GM12864 (cell line): ENCODE measurements at regions not wholly inside any gene's neighbourhood (a gene's known extent, or its start where the extent isn't known, plus 50 kb on each side); places are given as distances from the start of the nearest gene placed in this dataset.
"Not testable (repeated sequence)": the region's sequence is repeated elsewhere in the genome, so short reads cannot be mapped to it uniquely, and the experiment has no call there.

ENCODE experiments used
- DNase-seq: peaks from one replicate; pipeline ENCODE4 v3.0.0-alpha.2; 2011; ENCODE audit warnings: low read depth
- H3K4me3 ChIP-seq: 2 replicates; pipeline ENCODE4 v1.5.1; 2011; ENCODE audit warnings: mild to moderate bottlenecking, low read depth, low read length, control low read depth
- TF ChIP-seq, protein P1 (sequence below): IDR thresholded peaks from 2 replicates; pipeline ENCODE4 v1.5.1; 2011; ENCODE audit warnings: low read depth, mild to moderate bottlenecking, moderate library complexity, low read length, control low read depth, inconsistent platforms; ENCODE audit errors: missing control alignments

DNA sequence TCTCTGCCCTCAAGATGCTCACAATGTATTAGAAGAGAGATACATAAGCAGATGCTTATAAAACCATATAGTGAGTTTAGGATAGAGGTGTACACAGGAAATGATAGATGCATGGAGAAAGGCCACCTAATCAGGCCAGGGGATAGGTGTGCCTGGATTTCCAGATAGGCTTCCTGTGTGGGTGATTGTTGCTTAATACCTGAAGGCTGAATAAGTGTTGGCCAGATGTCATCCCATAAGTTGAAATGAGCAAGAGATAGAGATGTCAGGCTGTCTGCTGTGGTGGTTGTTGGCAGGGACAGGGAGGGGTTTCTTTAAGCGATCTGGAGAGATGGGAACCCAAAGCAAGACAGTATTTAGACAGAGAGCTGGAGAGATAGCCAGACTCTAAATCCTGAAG, 109.8 kb upstream of the SGK1 start:
- no peak overlapping the region for H3K4me3 ChIP-seq
- TF ChIP-seq, protein P1, sequence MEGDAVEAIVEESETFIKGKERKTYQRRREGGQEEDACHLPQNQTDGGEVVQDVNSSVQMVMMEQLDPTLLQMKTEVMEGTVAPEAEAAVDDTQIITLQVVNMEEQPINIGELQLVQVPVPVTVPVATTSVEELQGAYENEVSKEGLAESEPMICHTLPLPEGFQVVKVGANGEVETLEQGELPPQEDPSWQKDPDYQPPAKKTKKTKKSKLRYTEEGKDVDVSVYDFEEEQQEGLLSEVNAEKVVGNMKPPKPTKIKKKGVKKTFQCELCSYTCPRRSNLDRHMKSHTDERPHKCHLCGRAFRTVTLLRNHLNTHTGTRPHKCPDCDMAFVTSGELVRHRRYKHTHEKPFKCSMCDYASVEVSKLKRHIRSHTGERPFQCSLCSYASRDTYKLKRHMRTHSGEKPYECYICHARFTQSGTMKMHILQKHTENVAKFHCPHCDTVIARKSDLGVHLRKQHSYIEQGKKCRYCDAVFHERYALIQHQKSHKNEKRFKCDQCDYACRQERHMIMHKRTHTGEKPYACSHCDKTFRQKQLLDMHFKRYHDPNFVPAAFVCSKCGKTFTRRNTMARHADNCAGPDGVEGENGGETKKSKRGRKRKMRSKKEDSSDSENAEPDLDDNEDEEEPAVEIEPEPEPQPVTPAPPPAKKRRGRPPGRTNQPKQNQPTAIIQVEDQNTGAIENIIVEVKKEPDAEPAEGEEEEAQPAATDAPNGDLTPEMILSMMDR = no peak
- no peak for DNase-seq

DNA sequence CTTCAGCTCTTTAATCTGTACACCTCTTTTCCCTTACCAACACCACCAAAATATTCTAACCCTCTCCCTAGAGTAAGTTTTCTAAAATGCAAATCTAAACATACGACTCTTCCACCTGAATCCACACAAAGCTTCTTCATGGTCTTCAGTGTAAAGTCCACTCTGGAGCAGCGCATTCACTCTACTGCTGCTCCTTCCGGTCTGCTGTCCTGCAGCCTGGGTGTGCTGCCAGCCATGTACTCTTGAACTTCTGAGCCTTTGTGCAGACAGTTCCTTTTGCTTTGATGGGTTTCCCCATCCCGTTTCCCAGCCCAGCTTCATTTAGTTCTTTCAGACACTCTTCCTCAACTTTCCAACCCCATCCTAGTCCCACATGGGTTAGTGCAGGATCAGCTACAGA, 108.7 kb upstream of the SGK1 start:
- TF ChIP-seq, protein P1 = no peak
- no peak for DNase-seq

DNA sequence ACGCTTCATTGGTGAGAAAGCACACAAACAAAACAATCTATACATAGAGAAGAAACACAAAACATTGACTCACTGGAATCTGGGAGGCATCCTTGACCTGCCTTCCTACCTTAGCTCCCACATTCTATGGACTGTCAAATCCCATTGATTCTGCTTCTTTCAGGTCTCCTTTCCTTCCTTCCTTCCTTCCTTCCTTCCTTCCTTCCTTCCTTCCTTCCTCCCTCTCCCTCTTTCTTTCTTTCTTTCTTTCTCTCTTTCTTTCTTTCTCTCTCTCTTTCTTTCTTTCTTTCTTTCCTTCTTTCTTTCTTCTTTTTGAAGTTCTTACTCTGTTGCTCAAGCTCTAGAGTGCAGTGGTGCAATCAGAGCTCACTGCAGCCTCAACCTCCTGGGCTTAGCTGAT, 108.0 kb upstream of the SGK1 start:
- DNase-seq, H3K4me3 ChIP-seq: not testable (repeated sequence)

More for the DNA sequence above, 108.7 kb upstream of the SGK1 start:
- no peak overlapping the region for H3K4me3 ChIP-seq

DNA sequence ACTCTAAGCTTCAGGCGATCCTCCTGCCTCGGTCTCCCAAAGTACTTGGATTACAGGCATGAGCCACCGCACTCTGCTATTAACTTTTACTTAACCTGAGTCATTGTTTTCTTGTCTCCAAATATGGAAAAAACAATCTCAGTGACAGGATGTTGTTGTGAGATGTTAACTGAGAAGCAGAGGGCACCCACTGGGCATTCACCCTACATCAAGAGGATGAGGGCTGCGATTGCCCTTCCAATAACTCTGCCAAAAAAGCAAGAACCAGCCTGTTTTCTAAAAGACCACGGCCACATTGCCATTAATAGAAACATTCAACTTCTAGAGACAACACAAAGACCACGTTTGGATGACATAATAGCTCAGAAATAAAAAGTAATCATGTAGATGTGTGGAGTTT, 107.6 kb upstream of the SGK1 start:
- DNase-seq = no peak
- TF ChIP-seq, protein P1 = no peak

DNA sequence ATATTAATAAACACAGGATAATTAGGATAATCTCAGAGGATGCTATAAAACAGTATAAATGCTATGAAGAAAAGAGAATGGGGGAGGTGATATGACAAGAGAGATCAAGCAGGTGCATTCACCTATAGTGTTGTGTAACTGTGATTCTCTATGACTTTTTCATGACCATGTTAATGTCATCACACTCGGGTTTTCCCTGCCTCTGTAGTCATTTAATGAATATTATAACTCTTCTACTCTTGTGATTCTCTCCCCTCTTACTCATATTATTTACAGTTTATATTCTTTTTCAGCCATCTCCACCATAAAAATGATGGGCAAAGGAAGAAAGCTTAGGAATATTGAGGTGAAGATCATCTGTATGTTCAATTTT, 106.9 kb upstream of the SGK1 start:
- TF ChIP-seq, protein P1 = no peak
- no peak overlapping the region for H3K4me3 ChIP-seq
- no peak for DNase-seq

More for the DNA sequence above, 107.6 kb upstream of the SGK1 start:
- H3K4me3 ChIP-seq = no peak overlapping the region

DNA sequence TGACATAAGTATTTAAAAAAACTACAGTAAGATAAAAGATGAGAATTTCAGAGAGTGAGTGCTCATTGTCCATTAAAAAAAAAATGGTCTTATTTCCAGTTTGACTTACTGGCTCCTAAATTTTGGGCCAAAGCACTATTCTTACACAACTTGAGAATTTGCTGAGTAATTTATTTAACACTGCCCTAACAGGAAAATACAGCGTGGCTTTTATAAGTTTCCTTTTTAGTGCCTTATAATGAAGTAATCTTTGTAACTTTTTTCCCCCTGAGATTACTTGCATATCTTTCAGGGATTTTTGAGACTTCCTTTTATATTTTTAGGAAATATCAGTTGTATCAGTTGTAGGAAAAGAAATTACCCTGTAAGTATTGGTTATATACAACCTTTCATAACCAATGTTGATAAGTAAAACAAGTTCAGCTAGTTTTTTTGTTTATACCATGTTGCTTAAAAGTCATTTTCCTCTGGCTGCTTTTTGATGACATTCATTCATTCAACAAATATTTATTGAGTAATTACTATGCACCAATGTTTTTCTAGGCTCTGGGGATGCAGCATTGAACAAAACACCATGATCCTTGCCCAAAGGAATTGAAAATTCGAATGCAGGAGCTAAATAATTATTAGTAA, 106.4 kb upstream of the SGK1 start:
- TF ChIP-seq, protein P1 = no peak
- H3K4me3 ChIP-seq = no peak overlapping the region

DNA sequence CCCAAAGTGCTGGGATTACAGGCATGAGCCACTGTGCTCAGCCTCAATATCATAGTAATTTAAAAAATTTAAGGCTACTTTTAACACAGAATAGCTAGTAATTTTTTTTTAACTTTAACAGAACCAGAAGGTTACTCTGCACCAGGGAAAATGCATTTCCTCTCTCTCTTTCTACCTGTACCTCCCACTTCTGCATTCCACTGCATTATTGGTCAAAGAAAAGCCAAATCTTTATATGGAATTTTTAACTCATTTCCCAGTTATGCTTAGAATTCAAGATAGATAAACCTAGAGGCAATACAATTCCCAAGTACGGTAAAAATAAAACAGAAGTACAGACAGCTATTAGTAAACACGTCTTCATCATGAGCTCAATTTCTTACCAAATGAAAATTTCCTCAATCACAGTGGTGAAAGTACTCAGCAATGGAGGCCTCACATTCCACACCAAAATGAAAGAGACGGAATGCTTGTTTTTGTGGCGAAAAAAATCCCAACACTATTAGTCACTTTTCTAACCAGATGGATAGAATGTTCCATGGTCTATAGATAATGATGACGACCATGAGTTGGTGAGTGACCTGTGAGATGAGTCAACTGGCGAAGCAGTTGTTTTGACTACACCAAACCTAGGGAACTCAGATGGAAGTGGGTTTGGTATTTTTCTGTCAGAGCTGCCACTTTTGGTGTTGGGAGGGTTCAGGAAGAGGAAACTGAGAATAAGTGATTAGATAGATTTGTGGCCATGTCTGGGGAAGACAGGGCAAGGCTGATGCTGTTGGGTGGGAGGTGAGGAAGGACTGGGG, 104.7 kb upstream of the SGK1 start:
- no peak for DNase-seq
- TF ChIP-seq, protein P1 = no peak

More for the DNA sequence above, 106.4 kb upstream of the SGK1 start:
- DNase-seq = no peak

More for the DNA sequence above, 104.7 kb upstream of the SGK1 start:
- H3K4me3 ChIP-seq = no peak overlapping the region
